ENCODE measurements at regions not wholly inside any gene's neighbourhood (a gene's known extent, or its start where the extent isn't known, plus 50 kb on each side); places are given as distances from the start of the nearest gene placed in this dataset.

GRCh38 chr14:51460011-51460410, 191.7 kb upstream of the FRMD6 start:
- Histone ChIP-seq H3K4me3 (ENCODE audit: low read depth in 1 of 2, low read length in 2 of 2) (no peak overlapping the region), H2AFZ (ENCODE audit: low read depth, low read length) (no peak overlapping the region), H4K20me1 (ENCODE audit: insufficient read depth, low read length) (no peaks in the 10 kb centered on the region), H3K36me3 (ENCODE audit: insufficient read depth, low read length) (no peaks in the 10 kb centered on the region), H3K27me3 (ENCODE audit: insufficient read depth, low read length, poor library complexity) (no peaks in the 10 kb centered on the region), H3K9ac (ENCODE audit: low read depth, low read length) (no peak overlapping the region), H3K79me2 (ENCODE audit: insufficient read depth, low read length) (no peaks in the 10 kb centered on the region), H3K4me2 (ENCODE audit: insufficient read depth, low read length) (no peak overlapping the region), H3K4me1 (ENCODE audit: insufficient read depth, low read length) (no peaks in the 10 kb centered on the region), H3K9me3 (ENCODE audit: insufficient read depth, low read length, severe bottlenecking) (no peaks in the 10 kb centered on the region), H3K27ac (ENCODE audit: low read length) (no peak overlapping the region)
- DNase-seq: no peak
- TF ChIP-seq, protein P1, sequence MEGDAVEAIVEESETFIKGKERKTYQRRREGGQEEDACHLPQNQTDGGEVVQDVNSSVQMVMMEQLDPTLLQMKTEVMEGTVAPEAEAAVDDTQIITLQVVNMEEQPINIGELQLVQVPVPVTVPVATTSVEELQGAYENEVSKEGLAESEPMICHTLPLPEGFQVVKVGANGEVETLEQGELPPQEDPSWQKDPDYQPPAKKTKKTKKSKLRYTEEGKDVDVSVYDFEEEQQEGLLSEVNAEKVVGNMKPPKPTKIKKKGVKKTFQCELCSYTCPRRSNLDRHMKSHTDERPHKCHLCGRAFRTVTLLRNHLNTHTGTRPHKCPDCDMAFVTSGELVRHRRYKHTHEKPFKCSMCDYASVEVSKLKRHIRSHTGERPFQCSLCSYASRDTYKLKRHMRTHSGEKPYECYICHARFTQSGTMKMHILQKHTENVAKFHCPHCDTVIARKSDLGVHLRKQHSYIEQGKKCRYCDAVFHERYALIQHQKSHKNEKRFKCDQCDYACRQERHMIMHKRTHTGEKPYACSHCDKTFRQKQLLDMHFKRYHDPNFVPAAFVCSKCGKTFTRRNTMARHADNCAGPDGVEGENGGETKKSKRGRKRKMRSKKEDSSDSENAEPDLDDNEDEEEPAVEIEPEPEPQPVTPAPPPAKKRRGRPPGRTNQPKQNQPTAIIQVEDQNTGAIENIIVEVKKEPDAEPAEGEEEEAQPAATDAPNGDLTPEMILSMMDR (IDR thresholded peaks at IDR 0.05; ENCODE audit: borderline replicate concordance, extremely low read depth, low read length, poor library complexity, severe bottlenecking): no peak
- TF ChIP-seq EZH2 (IDR thresholded peaks at IDR 0.05; ENCODE audit: borderline replicate concordance, low read depth, low read length, severe bottlenecking): no peak
- ATAC-seq (ENCODE audit: insufficient read depth, low read depth): no peak

DNA sequence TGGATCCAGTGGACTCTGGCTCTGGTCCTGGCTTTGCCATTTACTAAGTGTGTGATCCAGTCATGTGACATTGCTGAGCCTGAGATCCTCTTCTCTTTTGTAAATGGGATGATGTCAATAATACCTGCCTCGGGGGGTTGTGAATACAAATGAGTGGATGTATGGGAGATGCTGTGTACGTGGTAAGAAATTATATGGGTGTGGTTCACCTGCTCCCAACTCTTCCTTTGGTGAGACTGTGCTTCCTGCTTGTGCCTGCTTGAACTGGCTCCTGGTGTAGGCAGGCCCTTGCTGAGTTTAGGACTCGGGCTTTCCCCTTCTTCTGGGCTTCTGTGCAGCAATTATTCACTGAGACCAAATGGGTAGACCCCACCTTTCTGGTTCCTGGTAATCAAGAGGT, 189.5 kb upstream of the FRMD6 start:
- Histone ChIP-seq H3K4me1 (ENCODE audit: insufficient read depth, low read length) (no peaks in the 10 kb centered on the region), H3K9ac (ENCODE audit: low read depth, low read length) (no peak overlapping the region), H3K27me3 (ENCODE audit: insufficient read depth, low read length, poor library complexity) (no peaks in the 10 kb centered on the region), H3K36me3 (ENCODE audit: insufficient read depth, low read length) (no peaks in the 10 kb centered on the region), H4K20me1 (ENCODE audit: insufficient read depth, low read length) (no peaks in the 10 kb centered on the region), H3K79me2 (ENCODE audit: insufficient read depth, low read length) (no peaks in the 10 kb centered on the region), H3K4me2 (ENCODE audit: insufficient read depth, low read length) (no peak overlapping the region), H3K4me3 (ENCODE audit: low read depth in 1 of 2, low read length in 2 of 2) (no peak overlapping the region), H3K27ac (ENCODE audit: low read length) (no peak overlapping the region), H2AFZ (ENCODE audit: low read depth, low read length) (no peak overlapping the region), H3K9me3 (ENCODE audit: insufficient read depth, low read length, severe bottlenecking) (no peaks in the 10 kb centered on the region)
- DNase-seq (no peak), ATAC-seq (ENCODE audit: insufficient read depth, low read depth) (no peak)
- TF ChIP-seq EZH2 (IDR thresholded peaks at IDR 0.05; ENCODE audit: borderline replicate concordance, low read depth, low read length, severe bottlenecking): no peak
- TF ChIP-seq, protein P1 (IDR thresholded peaks at IDR 0.05; ENCODE audit: borderline replicate concordance, extremely low read depth, low read length, poor library complexity, severe bottlenecking): no peak

DNA sequence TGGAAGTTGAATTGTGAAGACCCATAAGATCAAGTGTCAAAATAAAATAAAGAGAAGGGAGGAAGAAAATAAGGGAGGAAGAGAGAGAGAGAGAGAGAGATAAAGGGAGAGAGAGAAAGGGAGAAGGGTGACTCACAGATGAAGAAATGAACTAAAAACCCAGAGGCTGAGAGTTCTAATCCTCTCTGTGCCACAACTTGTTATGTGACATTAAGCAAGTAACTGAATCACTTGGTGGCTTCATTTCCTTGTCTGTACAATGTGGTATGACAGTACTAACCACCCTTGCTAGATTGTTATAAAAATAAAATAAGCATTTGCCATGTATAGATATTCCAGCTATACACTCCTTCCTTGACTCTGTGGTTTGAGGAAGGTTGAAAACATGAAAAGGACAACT, 189.0 kb upstream of the FRMD6 start:
- no peaks in the 10 kb centered on the region for H3K27me3 ChIP-seq (ENCODE audit: insufficient read depth, low read length, poor library complexity)
- H4K20me1 ChIP-seq (ENCODE audit: insufficient read depth, low read length): no peaks in the 10 kb centered on the region
- TF ChIP-seq EZH2 (IDR thresholded peaks at IDR 0.05; ENCODE audit: borderline replicate concordance, low read depth, low read length, severe bottlenecking): no peak
- TF ChIP-seq, protein P1 (IDR thresholded peaks at IDR 0.05; ENCODE audit: borderline replicate concordance, extremely low read depth, low read length, poor library complexity, severe bottlenecking): no peak
- ATAC-seq (ENCODE audit: insufficient read depth, low read depth) (no peak), DNase-seq (no peak)
- no peak overlapping the region for H3K4me3 ChIP-seq (ENCODE audit: low read depth in 1 of 2, low read length in 2 of 2)
- no peaks in the 10 kb centered on the region for H3K4me1 ChIP-seq (ENCODE audit: insufficient read depth, low read length)
- H3K4me2 ChIP-seq (ENCODE audit: insufficient read depth, low read length): no peak overlapping the region
- no peaks in the 10 kb centered on the region for H3K36me3 ChIP-seq (ENCODE audit: insufficient read depth, low read length)
- H2AFZ ChIP-seq (ENCODE audit: low read depth, low read length): no peak overlapping the region
- H3K27ac ChIP-seq (ENCODE audit: low read length): no peak overlapping the region
- H3K9me3 ChIP-seq (ENCODE audit: insufficient read depth, low read length, severe bottlenecking): no peaks in the 10 kb centered on the region
- no peaks in the 10 kb centered on the region for H3K79me2 ChIP-seq (ENCODE audit: insufficient read depth, low read length)
- H3K9ac ChIP-seq (ENCODE audit: low read depth, low read length): no peak overlapping the region

- Histone ChIP-seq H3K27ac (ENCODE audit: low read length) (no peak overlapping the region), H3K79me2 (ENCODE audit: insufficient read depth, low read length) (no peaks in the 10 kb centered on the region), H3K4me1 (ENCODE audit: insufficient read depth, low read length) (no peaks in the 10 kb centered on the region), H3K9ac (ENCODE audit: low read depth, low read length) (no peak overlapping the region), H3K4me2 (ENCODE audit: insufficient read depth, low read length) (no peak overlapping the region), H3K9me3 (ENCODE audit: insufficient read depth, low read length, severe bottlenecking) (no peaks in the 10 kb centered on the region), H3K27me3 (ENCODE audit: insufficient read depth, low read length, poor library complexity) (no peaks in the 10 kb centered on the region), H2AFZ (ENCODE audit: low read depth, low read length) (no peak overlapping the region), H4K20me1 (ENCODE audit: insufficient read depth, low read length) (no peaks in the 10 kb centered on the region), H3K4me3 (ENCODE audit: low read depth in 1 of 2, low read length in 2 of 2) (no peak overlapping the region), H3K36me3 (ENCODE audit: insufficient read depth, low read length) (no peaks in the 10 kb centered on the region)
- no peak for ATAC-seq (ENCODE audit: insufficient read depth, low read depth)
- no peak for TF ChIP-seq EZH2 (IDR thresholded peaks at IDR 0.05; ENCODE audit: borderline replicate concordance, low read depth, low read length, severe bottlenecking)
- TF ChIP-seq, protein P1 (IDR thresholded peaks at IDR 0.05; ENCODE audit: borderline replicate concordance, extremely low read depth, low read length, poor library complexity, severe bottlenecking): no peak
- no peak for DNase-seq
Measured at GRCh38 chr14:51463461-51463860, 188.2 kb upstream of the FRMD6 start.
